GM12873 (cell line): ENCODE measurements at regions not wholly inside any gene's neighbourhood (a gene's known extent, or its start where the extent isn't known, plus 50 kb on each side); places are given as distances from the start of the nearest gene placed in this dataset.

Source experiments
- CTCF ChIP-seq: IDR thresholded peaks from 2 replicates; pipeline ENCODE4 v1.5.1; 2012; ENCODE audit warnings: low read depth, mild to moderate bottlenecking, moderate library complexity, low read length, control low read depth; ENCODE audit not compliant: insufficient read depth; ENCODE audit errors: missing control alignments

DNA sequence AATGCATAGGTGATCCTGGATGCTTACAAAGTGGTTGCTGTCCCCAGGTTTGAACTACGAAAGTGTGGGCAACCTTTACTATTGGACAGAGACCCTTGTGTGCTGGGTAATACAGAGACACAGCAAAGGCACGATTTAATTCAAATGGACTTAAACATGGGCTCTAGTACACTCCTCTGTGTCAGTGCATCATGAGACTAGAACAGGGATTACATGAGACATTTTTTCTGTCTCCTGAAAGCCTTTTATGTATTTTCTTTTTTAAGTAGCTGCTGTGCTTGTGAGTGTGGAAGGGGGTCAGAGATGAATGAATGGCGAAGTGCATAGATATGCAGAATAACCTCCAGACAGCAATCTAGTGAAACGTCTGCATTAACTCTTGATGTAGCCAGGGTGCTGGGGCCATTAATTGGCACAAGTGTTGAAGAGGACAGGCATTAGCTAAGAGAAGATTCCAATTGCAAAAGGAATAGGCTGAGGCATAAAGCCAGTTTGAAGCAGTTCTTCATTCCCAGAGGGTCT is 218.4 kb downstream of the STIM2 start:
- TF ChIP-seq CTCF: no peak

DNA sequence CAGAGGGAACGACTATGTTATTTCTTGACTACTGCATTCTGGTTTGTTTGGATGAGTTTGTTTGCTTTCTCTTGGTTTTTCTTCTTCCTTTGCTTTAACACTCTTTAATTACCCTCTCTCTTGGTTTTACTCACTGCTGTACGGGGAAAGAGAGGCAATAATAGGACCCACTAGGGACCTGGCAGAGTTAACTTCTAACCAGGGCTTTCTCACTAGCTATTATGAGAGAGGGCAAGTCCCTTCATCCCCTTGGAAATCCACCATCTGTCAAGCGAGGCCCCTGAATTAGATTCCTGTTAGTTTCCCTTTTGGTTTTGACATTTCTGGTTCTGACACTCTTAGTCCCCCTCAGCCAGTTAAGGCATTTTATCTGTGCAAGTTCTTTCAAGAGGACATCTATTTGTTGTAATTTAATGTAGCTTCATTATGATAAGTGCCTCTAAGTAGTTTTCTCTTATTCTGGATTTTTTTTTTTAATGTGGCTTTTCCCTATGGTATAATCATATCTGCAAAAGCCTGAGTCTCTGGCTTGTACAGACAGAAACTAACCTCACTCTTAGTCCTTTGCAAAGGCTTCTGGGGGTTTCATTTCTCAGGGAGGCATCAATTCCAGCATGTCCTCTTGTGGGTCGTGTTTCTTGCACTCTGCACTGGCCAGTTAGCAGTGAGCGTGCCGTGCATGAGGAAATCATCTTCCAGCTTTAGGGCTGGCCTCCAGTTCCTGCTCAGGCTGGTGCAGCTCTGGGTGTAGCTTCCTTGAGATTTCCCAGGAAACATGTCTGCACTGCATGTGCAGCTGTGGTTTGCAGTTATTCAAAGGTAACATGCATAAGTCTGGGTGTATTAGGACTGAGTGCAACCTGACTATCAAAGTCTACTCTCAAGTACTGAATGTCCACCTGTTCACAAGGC is 221.3 kb downstream of the STIM2 start:
- no peak for TF ChIP-seq CTCF

- TF ChIP-seq CTCF: no peak
Measured at GRCh38 chr4:27082776-27083175, 222.1 kb downstream of the STIM2 start.

DNA sequence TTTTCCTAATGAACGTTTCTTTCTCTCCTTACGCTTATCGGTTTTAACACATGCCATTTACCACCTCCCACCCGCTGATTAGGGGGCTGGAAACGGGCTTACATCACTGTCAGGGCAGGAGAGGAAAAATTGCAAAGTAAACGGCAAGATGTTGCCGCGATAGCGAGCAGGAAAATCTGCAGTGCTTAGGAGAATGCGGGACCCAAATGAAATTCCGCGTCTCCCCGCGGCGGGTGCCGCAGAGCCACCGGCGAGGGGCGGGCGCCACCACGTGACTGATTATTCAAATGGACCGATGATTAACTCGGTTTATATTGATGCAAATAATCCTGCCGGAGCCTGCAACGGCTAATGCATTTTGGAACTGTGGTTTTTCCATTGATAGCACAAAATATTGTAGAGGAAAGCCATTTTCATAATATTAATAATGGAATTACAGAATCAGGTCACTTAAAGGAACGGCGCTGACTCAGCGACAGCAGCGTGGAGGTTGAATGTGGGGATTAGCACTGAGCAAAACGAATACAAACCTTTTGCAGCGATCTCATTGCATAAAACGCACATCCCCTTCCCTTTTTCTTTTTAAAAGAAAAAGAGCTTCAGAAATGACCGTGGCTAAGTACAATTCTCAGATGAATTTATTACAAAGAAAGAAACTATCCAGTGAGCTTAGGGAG is 224.2 kb downstream of the STIM2 start:
- no peak for TF ChIP-seq CTCF

- TF ChIP-seq CTCF: no peak
Measured at GRCh38 chr4:27085396-27085795, 224.8 kb downstream of the STIM2 start.

GRCh38 chr4:27087306-27088045 is 226.8 kb downstream of the STIM2 start:
- TF ChIP-seq CTCF: no peak
